ENCODE measurements at regions not wholly inside any gene's neighbourhood (a gene's known extent, or its start where the extent isn't known, plus 50 kb on each side); places are given as distances from the start of the nearest gene placed in this dataset.

DNA sequence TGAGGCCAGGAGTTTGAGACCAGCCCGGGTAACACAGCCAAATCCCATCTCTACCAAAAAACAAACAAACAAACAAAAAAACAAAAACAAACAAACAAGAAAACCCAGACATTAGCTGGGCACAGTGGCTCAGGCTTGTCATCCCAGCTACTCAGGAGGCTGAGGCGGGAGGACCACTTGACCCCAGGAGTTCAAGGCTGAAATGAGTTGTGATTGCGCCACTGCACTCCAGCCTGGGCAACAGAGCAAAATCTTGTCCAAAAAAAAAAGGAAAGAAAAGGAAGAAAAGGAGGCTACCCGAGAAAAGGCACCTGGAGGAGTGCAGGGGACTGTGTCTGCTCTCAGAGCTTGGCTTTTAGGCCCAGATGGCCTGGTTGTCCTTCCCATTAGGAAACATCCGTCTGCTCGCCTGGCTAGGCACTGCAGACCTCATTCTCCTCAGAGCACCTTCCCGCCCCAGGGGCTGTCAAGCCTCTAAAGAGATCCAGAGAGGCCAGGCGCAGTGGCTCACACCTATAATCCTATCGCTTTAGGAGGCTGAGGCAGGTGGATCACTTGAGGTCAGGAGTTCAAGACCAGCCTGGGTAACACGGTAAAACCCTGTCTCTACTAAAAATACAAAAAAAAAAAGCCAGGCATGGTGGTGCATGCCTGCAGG is 185.3 kb upstream of the IER5L start:
- TF ChIP-seq, protein P1, sequence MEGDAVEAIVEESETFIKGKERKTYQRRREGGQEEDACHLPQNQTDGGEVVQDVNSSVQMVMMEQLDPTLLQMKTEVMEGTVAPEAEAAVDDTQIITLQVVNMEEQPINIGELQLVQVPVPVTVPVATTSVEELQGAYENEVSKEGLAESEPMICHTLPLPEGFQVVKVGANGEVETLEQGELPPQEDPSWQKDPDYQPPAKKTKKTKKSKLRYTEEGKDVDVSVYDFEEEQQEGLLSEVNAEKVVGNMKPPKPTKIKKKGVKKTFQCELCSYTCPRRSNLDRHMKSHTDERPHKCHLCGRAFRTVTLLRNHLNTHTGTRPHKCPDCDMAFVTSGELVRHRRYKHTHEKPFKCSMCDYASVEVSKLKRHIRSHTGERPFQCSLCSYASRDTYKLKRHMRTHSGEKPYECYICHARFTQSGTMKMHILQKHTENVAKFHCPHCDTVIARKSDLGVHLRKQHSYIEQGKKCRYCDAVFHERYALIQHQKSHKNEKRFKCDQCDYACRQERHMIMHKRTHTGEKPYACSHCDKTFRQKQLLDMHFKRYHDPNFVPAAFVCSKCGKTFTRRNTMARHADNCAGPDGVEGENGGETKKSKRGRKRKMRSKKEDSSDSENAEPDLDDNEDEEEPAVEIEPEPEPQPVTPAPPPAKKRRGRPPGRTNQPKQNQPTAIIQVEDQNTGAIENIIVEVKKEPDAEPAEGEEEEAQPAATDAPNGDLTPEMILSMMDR (conservative IDR thresholded peaks at IDR 0.05; ENCODE audit: low read depth): no peak
- ChIA-PET CTCF (interaction anchor here (0.6 to 2.2 kb wide), 6 partner anchors 85 to 261 kb away, joined by 3 to 8 read pairs (median 5); no protein-coding TSS in a partner anchor), POLR2A (ENCODE audit: low non-redundant PET) (no interaction called here)
- DNase-seq (ENCODE audit: low spot score): no peak
- H3K27ac ChIP-seq: no peak overlapping the region

DNA sequence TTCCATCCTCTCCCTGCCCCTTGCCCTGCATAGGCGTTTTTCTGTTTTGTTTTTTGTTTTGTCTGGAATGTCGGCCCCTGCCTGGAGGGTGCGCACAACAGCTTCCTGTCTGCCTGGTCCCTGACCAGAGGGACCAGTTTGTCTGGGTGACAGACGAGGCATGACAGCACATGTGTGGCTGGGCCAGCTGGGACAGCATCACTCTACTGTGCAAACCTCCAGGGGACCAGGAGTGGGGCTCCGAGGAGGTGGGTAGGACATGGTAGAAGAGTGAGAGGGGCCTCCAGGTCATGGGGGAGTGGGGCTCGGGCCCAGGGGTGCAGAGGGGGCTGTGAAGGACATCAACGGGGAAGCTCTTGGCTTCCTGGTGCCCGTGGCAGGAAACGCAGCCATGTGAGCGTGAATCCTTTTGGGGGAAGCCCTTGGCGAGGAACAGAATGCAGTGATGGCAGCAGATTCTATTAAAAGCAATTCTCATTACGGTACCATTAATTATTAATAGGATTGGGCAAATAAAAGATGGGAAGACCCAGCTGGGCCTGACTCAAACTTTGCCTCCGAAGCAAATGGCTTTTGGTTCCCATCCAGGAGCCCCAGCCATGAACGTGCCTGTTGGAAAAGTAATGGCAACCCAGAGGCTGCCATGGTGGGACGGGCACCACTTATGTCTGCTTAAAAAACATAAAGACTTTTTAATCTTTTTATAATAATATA is 184.4 kb upstream of the IER5L start:
- ChIA-PET POLR2A (ENCODE audit: low non-redundant PET) (interaction anchor here (1.3 kb wide), 1 partner anchor 20 kb away, joined by 5 read pairs; no protein-coding TSS in a partner anchor), CTCF (interaction anchor here (0.6 to 2.2 kb wide), 14 partner anchors 9 to 402 kb away, joined by 3 to 7 read pairs (median 3); no protein-coding TSS in a partner anchor)
- H3K27ac ChIP-seq: no peak overlapping the region

DNA sequence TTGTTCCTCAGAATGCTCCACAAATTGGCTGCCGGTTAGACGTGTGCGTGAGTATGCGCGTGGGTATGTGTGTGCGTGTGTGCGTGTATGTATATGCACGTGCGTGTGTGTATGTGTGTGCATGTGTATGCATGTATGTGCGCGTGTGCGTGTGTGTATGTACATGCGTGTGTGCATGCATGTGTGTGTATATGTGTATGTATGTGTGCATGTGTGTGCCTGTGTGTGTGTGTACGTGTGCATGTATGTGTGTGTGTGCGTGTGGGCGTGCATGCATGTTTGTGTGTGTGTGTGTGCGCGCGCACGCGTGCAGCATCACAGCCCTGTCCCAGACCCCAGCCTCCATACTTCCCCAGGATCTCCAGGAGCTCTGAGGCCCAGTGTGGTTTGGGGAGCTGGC is 183.1 kb upstream of the IER5L start:
- DNase-seq (ENCODE audit: low spot score): no peak
- TF ChIP-seq, protein P1 (conservative IDR thresholded peaks at IDR 0.05; ENCODE audit: low read depth): no peak
- ChIA-PET CTCF (interaction anchor here (1.3 to 2.2 kb wide), 4 partner anchors 8 to 222 kb away, joined by 4 to 5 read pairs (median 4); no protein-coding TSS in a partner anchor), POLR2A (ENCODE audit: low non-redundant PET) (no interaction called here)
- no peak overlapping the region for H3K27ac ChIP-seq

More for the DNA sequence above, 184.4 kb upstream of the IER5L start:
- TF ChIP-seq, protein P1 (conservative IDR thresholded peaks at IDR 0.05; ENCODE audit: low read depth): no peak
- no peak for DNase-seq (ENCODE audit: low spot score)

DNA sequence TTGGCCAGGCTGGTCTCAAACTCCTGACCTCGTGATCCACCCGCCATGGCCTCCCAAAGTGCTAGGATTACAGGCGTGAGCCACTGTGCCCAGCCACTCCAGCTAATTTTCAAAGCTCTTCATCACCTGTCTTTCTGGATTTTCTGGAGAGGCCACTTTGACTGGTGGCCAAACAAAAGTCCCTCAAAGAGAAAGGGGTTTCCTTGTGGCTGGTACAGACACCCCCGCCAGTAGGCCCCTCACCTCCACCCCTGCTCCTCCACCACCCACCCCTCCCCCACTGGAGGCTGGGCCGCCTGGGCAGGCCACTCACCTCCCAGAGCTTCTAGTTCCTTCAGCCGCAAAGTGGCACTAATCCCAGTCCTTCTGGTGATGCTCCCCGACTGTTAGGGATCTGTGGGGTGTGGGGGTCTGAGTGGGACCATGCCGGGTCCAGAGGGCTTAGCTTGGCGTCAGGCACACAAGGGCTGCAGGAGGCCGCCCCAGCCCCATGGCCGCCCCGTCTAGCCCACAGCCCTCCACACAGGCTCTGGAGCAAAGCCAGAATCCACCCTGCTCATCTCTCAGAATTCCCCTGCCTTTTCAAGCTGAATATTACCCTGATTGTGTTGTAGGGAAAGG is 182.0 kb upstream of the IER5L start:
- DNase-seq (ENCODE audit: low spot score): no peak
- TF ChIP-seq, protein P1 (conservative IDR thresholded peaks at IDR 0.05; ENCODE audit: low read depth): no peak
- H3K27ac ChIP-seq: no peak overlapping the region
- CTCF ChIA-PET: interaction anchor here (0.6 to 1.3 kb wide), 6 partner anchors 10 to 264 kb away, joined by 3 to 10 read pairs (median 4); no protein-coding TSS in a partner anchor
- POLR2A ChIA-PET (ENCODE audit: low non-redundant PET): interaction anchor here (0.6 to 0.8 kb wide), 2 partner anchors 100 to 124 kb away, joined by 3 to 7 read pairs; no protein-coding TSS in a partner anchor

DNA sequence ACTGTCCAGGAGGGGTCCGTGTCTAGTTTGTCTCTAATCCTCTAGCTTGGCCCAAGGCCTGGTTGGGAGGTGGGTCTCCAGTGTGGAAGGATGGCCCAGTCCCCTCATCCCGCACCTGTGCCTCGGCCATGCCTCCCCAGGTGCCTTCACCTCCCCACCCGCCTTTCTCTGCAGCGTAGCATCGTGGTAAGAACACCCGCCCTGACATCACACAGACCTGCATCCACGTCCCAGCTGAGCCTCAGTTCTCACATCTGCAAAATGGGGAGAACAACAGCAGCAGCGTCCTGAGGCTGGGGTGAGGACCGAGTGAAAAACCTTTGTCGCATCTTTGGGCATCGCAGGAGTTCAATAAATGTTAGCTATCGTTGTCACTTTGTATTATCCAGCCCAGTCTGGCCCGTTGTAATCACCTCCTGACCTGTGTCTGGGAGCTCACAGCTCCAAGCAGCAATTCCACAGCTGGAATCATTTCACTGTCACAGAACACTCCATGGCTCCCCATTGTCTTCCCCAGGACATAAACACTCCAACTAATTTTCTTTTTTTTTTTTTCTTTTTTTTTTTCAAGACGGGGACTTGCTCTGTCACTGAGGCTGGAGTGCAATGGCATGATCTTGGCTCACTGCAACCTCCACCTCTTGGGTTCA is 181.2 kb upstream of the IER5L start:
- DNase-seq (ENCODE audit: low spot score): no peak
- ChIA-PET CTCF (interaction anchor here (0.6 to 1.2 kb wide), 5 partner anchors 24 to 265 kb away, joined by 3 to 10 read pairs (median 3); no protein-coding TSS in a partner anchor), POLR2A (ENCODE audit: low non-redundant PET) (interaction anchor here (0.6 to 0.7 kb wide), 2 partner anchors 101 to 715 kb away, joined by 3 to 4 read pairs; no protein-coding TSS in a partner anchor)
- TF ChIP-seq, protein P1 (conservative IDR thresholded peaks at IDR 0.05; ENCODE audit: low read depth): no peak
- no peak overlapping the region for H3K27ac ChIP-seq
